ENCODE measurements at regions not wholly inside any gene's neighbourhood (a gene's known extent, or its start where the extent isn't known, plus 50 kb on each side); places are given as distances from the start of the nearest gene placed in this dataset.

DNA sequence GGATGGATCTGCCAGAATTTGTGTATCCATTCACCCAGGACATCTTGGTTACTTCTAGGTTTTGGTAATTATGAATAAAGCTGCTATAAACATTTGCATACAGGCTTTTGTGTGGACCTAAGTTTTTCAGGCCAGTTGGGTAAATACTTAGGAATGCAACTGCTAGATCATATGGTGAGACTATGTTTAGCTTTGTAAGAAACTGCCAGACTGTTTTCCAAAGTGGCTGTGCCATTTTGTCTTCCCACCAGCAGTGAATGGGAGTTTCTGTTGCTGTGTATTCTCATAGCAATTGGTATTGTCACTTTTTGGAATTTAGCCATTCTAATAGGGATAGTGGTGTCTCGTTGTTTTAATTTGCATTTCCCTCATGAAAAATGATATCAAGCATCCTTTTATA is 133.0 kb downstream of the KIF26A start:
- no peak for DNase-seq (ENCODE audit: low read depth)

DNA sequence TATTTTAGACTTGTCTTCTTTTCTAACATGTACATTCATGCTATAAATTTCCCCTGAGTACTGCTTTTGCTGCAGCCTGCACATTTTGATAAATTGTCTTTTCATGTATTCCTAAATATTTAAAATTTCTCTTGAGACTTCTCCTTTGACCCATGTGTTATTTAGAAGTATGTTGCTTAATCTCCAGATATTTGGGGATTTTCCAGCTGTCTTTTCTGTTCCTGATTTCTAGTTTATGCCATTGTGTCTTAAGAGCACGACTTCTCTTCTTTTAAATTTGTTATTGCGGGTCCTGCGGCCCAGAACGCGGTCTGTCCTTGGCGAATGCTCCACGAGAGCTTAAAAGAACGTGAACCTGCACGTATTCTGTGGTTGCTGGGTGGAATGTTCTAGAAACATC is 136.4 kb downstream of the KIF26A start:
- no peak for DNase-seq (ENCODE audit: low read depth)

DNA sequence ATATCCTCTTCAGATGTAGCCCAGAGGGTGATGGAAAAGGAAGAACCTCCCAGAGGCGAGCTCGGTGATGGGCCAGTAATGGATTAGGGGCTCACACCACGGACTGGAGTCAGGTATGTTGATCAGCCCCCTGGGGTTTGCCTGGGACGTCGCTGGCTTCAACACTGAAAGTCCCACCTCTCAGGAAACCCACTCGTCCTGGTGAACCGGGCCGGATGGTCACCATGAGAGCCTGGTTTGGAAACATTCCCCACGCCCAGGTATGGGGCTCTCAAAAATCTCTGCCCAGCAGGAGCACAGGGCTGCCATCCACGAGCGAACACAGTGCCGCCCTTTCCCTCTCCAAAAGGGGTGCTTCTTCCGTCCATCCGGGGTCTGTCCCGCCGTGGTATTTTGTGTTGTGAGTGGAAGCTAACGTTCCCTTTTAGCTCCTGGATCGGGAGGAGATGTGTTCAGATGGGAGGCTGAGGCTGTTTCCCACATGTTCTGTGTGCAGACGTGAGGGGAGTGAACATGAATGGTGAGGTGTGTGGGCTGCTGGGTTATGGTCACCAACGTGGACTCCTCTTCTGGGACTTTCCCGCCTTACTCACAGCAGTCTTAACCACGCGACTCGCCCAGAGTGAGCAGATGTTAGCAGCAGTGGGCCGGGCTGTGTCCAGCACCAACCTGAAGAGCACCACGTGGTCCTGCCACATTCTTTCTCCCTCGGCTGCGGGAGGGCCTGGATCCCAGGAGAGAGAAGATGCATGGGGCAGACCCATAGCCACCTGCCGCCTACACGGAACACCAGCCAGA is 139.2 kb downstream of the KIF26A start:
- no peak for DNase-seq (ENCODE audit: low read depth)

DNA sequence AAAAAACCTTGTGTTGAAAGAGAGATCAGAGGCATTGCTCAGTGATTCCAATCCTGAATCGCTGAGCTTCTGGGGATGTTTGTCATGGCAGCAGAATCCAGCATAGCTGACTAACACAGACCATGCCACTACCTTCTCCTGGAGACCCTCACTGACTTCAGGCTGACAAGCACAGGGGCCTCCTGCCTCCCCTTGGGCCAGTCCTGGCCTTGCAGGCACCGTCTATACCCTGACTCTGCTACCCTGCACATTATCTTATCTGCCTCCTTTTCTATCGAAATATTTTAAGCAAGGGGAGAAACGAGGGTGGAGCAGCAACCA is 139.8 kb downstream of the KIF26A start:
- DNase-seq (ENCODE audit: low read depth) = no peak

DNA sequence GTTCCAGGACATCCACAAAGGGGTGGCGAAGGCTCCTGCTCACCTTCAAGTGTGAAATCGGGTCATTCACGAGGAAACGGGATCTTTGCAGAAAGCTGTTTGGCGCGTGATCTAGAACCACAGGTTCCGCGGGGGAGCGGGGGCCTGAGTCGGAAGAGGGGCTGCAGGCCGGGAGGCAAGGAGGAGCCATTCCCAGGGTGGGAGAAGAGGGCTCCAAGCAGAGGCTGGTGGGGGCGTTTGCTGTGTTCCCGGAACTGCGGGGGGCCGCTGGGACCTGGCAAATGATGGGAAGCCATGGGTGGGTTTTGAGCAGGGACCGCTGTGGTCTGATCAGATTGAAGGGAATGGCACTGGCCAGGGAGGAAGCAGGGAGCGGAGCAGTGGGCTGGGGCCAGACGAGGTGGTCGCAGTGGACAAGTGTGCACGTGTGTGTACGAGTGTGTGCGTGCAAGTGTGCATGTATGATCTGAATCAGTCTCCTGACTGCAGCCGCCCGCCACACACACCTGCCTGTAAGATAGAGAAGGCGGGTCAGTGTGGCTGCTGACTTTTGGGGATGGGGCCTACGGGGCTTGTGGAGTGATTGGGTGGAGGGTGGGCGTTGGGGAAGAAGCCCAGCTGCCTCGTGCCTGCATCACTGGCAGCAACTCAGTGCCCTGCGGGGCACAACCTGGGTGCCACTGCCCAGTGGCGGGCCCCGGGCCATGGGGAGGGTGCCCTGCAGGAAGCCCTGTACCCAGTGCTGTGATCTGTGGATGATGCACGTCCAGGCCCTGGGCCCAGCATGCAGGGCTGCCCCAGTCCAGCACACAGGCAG is 141.9 kb downstream of the KIF26A start:
- no peak for DNase-seq (ENCODE audit: low read depth)

DNA sequence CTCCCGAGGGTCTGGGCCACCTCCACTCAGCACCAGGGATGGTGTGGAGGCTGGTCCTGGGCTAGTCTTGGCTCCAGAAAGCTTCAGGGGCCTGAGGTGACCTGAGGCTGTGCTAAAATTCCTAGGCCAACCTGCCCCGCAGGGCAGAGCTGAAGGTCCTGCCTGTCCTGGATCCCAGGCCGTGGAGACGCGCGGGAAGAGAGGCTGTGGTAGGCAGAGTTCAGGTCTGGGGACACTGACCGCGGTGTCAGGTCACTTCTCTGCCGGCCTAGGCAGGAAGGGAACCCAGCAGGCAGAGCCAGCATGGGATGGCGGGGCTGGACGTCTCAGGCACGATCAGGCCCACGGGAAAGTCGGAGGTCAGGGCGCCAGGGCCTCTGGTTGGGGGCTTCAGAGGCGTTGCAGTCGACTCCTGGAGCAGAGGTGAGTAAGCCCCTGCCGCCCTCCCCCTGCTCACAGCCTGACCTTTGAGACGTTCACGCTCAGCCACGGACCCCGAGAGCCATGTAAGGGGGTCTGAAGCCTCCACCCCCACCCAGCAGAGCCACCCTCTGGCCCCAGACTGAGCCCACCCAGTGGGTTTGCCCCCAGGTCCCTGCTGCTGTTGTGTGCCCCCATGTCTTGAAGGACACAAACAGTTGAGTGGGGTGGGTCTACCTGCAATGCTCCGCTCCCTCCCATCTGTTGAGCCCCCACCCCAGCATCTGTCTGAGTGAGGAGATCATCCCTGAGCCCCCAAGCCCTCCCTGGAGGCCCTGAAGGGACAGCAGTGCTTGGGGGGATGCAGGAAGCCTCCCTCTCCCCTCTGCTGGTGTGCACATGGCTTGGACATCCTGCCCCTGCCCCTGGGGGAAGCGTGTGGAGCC is 142.7 kb downstream of the KIF26A start:
- DNase-seq (ENCODE audit: low read depth) = no peak

DNA sequence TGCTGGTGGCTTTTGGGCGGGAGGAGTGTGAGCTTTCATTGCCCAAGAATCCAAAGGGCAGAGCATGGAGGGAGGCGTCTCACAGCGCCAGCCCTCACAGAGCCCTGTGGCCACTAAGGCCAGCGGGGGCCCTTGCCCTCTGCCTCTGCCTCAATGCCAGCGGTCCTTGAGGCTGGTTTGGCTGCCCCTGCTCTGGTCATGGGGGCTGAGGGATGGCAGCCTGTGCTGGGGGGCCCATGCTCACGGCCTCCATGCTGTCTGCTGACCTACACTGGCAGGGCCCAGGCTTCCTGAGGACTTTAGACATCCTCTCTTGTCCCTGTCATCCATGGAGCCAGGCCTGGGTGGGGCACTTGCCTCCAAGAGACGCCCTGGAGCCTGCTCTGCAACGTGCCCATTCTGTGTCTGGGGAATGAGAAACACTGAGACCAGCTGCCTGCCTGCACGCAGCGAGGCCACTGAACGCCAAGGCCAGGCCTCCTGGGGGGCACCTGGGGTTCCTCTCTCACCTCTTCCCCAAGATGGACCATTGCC is 143.4 kb downstream of the KIF26A start:
- no peak for DNase-seq (ENCODE audit: low read depth)

DNA sequence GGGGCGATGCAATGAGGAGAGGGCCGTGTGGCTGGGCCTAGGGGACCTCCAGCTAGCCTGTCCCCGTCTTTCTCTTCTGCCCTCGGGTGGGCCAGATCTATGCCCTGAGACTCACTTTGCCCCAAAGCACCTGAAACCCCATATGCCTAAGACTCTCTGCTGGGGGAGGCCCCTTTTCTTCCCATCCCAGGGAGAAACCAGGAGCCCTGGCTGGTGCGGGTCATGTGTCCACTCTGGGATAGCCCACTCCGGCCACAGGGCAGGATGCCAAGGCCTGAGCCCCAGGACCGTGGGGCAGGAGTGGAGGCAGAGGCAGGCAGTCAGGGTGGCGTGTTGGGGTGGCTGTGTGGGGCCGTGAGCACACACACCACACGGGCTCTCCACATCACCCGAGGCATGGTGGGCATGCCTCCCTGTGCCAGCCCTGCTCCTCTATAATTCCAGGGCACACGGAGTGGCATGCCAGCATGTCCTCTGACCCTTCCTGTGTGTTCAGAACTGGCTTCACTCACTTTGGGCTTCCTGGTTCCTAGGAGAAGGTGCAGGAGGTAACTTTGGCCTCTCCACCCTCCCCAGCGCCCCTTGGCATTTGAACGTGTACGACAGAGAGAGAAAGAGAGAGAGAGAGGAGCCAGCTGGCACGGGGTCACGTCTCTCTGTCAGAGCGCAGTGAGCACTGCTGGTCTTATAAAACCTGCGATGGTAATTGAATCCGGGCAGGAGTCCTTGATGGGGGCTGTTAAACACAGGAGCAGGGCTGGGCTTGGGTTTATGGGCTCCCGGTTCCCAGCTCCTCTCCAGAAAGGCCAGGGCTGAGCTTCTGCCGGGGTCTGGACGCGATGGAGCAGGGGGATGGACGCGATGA is 144.2 kb downstream of the KIF26A start:
- DNase-seq (ENCODE audit: low read depth) = no peak

DNA sequence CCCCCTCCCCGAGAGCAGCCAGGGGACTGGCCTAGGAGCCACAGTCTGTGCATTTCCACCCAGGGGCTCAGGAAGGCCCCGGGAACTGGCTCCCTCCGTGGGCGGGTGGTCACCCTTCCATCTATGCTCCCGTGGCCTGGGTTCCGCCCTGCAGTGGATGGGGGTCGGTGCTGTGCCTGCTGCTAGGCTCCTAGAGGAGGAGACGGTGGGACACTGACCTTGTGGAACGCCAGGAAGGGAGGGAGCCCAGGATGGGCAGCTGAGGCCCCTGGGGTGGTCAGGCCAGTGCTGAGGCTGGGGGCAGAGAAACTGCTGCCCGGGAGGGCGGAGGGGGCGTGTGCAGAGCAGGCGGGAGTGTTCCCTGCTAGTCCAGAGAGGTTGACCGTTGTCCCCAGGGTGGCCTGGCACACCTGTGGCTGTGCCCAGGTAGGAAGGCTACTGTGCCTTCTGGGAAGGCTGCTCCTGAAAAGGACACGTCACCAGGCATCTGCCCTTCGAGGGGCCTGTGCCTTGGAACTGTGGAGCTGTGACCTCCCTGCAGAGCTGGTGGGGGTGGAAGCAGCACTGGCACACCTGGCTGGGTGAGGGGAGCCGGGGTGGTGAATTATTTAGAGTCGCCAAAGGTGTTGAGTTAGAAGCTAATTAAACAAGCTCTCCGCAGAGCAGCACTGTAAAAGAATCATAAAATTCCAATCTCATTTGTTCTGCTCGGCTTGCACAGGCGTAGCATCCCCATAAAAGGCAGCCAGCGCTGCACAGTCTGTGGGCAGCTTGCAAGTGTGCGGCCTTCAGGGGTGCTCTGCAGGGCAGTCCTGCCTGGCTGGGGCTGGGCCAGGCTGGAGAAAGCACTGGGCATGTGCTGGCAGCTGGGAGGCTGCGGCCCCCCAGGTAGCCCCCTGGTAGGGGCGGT is 145.1 kb downstream of the KIF26A start:
- DNase-seq (ENCODE audit: low read depth) = no peak

DNA sequence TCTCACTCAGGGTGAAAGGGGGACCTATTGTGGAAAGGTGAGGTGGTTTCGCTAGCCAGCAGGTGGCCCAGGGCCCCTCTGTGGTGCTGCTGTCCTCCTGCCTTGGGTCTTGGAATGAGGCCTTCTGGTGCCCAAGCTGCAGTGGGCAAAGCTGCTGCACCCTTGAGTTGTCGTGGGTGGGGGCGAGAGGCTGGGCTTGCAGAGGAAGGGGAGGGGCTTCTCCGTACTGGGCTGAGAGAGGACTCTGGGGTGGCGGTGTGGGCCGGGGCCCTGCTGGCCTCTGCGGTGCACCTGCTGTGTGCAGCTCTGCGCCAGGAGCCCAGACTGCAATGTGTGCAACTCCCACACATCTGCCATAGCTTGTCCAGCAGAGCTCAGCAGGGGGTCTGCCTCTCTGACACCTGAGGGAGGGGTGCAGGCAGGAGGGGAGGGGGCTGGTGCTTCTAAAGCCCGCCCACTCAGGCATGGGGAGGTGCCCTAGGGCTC is 145.8 kb downstream of the KIF26A start:
- no peak for DNase-seq (ENCODE audit: low read depth)

DNA sequence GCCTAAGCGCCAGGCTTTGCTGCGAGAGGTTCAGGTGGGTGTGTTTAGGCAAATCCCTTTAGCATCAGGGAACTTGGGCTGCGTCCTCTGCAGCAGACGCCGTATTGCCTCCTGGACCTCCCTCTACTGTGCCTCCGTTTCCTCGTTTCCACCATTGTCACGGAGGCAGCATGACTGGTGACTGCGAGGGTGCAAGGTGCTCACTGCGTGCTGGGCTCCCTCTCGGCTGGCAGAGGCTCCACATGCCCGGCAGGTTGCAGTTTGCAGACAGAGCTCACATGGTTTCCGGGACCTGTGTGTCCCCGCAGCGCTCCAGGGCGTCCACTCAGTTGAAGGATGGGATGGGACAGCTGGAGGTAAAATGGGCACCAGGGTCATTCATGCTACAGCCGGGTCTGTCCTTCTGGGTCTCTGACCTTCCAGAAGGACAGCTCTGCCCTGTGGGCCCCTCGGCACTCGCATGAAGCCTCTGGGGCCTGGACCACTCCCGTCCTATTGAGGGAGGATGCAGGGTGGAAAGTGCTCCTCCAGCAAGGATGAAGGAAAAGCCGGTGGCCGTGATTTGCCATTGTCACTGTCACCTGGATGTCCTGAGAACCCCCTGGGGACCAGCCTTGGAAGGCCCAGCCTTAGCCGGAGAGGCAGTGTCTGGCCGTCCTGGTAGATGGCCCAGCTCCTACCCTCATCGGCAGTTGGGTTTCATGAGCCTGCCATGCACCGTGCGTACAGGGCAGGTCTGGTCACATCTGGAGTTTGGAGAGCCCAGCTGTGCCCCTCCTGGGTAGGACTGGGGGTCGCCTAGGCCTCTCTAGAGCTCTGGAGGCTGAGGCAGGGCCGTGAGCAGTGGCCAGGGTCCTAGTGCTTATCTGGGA is 146.5 kb downstream of the KIF26A start:
- no peak for DNase-seq (ENCODE audit: low read depth)

DNA sequence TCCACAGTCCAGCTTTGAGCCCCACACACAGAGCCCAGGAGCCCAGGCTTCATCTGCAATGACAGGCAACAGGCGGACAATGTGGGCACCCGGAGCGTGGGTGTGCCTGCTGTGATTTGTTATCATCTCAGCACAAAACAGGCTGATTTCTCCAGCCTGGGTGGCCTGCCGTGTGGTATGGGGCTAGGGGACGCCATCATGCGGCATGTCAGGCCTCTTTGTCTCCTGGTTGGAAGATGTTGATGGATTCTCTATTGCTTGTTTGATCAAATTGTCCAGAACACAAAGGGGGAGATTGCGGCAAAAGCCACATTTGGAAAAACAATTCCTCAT is 147.1 kb downstream of the KIF26A start:
- no peak for DNase-seq (ENCODE audit: low read depth)

DNA sequence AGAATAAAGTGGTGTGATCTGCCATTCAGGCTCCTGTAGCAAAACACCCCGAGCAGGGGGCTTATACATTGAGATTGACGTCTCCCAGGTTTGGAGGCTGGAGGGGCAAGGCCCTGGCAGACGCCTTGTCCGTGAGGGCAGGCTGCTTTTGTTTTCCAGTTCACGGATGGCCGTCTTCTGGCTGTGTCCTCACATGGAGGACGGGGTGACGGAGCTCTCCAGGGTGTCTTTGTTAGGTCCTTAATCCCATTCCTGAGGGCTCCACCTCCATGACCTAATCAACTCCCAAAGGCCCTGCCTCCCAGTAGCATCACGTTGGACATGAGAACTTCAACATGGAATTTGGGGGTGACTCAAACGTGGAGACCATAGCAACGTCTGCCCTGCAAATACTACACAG is 147.7 kb downstream of the KIF26A start:
- DNase-seq (ENCODE audit: low read depth) = no peak

DNA sequence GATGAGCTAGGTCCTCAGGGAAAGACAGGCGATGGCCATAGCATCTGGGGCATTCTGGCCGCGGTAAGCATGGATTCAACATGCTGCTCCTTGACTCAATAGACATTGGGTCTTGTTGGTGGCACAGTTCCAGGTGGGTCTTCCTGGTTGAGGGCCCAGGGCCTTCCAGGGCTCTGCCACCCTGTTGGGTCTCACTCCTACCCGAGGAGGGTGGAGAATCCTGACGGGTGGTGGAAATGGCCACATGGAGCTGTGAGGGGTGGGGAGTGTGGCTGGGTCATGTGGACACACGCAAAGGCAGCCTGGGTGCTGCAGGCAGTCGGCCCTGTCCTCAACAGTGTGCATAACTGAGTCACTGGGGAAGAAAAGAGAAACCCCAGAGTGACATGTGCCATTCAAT is 148.1 kb downstream of the KIF26A start:
- no peak for DNase-seq (ENCODE audit: low read depth)

DNA sequence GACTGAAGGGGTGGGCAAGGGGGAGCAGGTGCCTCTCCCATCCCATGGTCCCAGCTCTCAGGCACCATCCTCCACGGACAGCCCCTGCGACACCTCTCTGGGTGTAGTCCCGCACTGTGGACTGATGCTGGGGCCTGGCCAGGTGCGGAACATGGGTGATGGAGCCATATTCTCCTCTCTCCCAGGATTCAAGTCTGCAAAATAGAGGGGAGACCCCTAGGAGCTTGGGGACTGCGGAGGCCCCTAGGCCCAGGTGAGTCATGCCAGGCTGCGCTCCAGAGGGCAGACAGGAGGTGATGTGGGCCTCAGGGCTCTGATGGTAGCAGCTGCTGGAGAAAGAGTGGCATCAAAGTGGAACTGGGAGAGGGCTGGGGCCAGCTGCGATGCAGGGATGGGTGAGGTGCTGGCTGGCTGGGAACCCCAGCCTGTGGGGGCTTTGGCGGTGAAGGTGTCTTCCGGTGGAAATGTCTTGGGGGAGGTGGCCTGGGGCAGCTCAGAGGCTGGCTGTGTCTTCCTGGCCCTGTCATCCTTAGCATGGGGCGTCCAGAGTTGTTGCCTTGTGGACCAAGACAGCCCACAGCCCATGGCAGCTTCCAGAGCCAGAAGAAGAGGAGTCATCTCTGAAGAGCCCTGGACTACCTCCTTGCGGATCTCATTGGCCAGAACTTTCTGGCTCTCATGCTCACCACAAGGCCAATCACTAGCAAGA is 149.1 kb downstream of the KIF26A start:
- DNase-seq (ENCODE audit: low read depth) = no peak

DNA sequence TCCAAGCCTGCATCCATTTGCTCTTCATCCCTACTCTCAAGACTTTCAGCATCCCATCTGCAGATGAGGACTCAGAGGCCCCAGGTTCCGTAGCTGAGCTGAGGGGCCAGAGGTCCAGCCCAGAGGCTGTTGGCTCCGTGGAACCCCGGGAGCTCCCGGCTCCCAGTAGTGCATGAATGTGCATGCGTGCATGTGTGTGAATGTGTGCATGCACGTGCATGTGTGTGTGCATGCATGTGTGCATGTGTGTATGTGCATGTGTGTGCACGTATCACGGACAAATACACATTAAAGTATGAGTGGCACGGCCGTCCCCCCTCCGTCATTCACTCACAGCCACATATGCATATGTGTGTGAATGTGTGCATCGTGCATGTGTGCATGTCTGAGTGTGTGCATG is 149.9 kb downstream of the KIF26A start:
- DNase-seq (ENCODE audit: low read depth) = no peak

DNA sequence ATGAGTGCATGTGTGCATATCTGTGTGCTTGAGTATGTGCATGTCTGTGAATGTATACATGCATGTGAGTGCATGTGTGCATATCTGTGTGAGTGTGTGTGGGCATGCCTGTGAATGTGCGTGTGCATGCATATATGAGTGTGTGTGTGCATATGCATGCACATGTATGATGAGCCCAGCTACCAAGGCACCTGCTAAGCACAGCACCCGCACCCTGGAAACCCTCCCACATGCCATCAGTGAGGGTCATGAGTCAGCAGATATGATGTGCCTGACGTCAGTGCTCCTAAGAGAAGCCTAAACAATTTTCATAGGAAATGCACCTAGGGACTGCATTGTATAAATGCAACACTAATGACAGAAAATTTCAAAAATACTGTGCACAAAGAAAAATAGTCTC is 151.1 kb downstream of the KIF26A start:
- DNase-seq (ENCODE audit: low read depth) = no peak

DNA sequence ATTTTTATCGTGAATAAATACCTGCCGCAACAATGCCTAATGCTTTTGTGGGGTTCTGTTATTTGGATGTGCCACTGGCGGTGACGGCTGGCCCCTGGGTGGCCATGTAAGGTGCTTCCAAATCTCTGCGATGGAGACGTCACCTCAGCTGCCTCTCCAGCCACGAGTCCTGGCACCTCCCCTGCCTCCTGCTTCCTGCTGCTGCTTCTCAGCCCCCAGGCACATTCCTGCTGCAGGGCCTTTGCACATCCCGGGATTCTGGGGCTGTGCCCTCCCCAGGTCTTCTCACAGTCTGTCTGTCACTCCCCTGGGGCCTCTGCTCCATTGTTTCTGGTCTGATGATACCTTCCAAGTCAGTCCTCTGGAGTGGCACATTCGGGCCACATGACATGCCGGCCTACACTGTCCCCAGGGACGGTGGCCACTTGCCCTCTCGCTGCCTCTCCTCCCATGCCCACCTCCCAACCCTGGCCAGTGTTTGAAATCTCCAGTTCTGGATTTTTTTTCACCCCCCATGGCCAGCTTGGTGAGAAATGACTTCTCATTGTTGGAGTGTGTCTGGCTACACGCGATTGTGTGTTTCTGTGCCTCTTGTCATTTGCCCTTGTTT is 151.8 kb downstream of the KIF26A start:
- DNase-seq (ENCODE audit: low read depth) = no peak
